ENCODE measurements at regions not wholly inside any gene's neighbourhood (a gene's known extent, or its start where the extent isn't known, plus 50 kb on each side); places are given as distances from the start of the nearest gene placed in this dataset.

DNA sequence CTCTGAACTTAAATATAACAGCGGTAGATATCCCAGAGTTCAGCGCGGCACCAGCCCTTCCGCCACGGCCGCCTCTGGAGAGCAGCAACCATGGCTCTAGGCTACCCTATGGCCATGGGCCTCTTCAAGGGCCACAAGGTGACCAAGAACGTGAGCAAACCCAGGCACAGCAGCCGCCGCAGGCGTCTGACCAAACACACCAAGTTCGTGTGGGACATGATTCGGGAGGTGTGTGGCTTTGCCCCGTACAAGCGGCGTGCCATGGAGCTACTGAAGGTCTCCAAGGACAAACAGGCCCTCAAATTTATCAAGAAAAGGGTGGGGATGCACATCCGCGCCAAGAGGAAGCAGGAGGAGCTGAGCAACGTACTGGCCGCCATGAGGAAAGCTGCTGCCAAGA lies 229.0 kb downstream of the ACTL7B start:
- Histone ChIP-seq H3K4me3 (replicated peaks in 1 of 3; ENCODE audit: low read depth in 2 of 3, low read length in 3 of 3) (no peak overlapping the region), H3K36me3 (replicated peaks in 1 of 2; ENCODE audit: control insufficient read depth in 1 of 2, insufficient read depth in 2 of 2, low read length in 2 of 2) (no peaks in the 10 kb centered on the region), H3K9ac (ENCODE audit: insufficient read depth, low read length, poor library complexity, severe bottlenecking) (no peak overlapping the region), H3K4me2 (replicated peaks; ENCODE audit: extremely low read depth, low read length, poor library complexity, severe bottlenecking) (no peak overlapping the region), H3K79me2 (ENCODE audit: insufficient read depth, low read length) (no peaks in the 10 kb centered on the region), H3K27me3 (ENCODE audit: control insufficient read depth in 2 of 2, insufficient read depth in 2 of 2, low read length in 2 of 2) (no peaks in the 10 kb centered on the region), H4K20me1 (ENCODE audit: insufficient read depth, low read length) (no peaks in the 10 kb centered on the region), H3K9me3 (replicated peaks in 1 of 2; ENCODE audit: control insufficient read depth in 1 of 2, insufficient read depth in 1 of 2, low read length in 2 of 2) (peaks cover 0 to 5% of the 10 kb centered on the region in 2 donors), H3K27ac (ENCODE audit: low read depth in 1 of 2, low read length in 2 of 2) (no peak overlapping the region), H3K4me1 (ENCODE audit: control insufficient read depth in 1 of 2, insufficient read depth in 2 of 2, low read length in 2 of 2) (peaks cover 33 to 37% of the 10 kb centered on the region in 2 donors), H2AFZ (ENCODE audit: insufficient read depth, low read depth, low read length, poor library complexity, severe bottlenecking) (no peak overlapping the region)
- H3K36me3 Mint-ChIP-seq = peaks cover 0 to 8% of the 10 kb centered on the region in 2 donors
- WGBS (ENCODE audit: insufficient coverage) = 98% methylated on average over 15 of the region's 19 CpGs
- TF ChIP-seq, protein P1, sequence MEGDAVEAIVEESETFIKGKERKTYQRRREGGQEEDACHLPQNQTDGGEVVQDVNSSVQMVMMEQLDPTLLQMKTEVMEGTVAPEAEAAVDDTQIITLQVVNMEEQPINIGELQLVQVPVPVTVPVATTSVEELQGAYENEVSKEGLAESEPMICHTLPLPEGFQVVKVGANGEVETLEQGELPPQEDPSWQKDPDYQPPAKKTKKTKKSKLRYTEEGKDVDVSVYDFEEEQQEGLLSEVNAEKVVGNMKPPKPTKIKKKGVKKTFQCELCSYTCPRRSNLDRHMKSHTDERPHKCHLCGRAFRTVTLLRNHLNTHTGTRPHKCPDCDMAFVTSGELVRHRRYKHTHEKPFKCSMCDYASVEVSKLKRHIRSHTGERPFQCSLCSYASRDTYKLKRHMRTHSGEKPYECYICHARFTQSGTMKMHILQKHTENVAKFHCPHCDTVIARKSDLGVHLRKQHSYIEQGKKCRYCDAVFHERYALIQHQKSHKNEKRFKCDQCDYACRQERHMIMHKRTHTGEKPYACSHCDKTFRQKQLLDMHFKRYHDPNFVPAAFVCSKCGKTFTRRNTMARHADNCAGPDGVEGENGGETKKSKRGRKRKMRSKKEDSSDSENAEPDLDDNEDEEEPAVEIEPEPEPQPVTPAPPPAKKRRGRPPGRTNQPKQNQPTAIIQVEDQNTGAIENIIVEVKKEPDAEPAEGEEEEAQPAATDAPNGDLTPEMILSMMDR (IDR thresholded peaks at IDR 0.05) = no peak
- H3K4me3 Mint-ChIP-seq = no peak overlapping the region
- intact Hi-C loops (cut with micrococcal nuclease) = no loop called here
- H3K27me3 Mint-ChIP-seq (ENCODE audit: low read depth in 3 of 3) = peaks cover 0 to 2% (median 0%) of the 10 kb centered on the region in 3 donors
- H3K4me1 Mint-ChIP-seq = peaks cover 47% of the 10 kb centered on the region
- no peak for DNase-seq
- peak overlapping the region in 1 of 7 donors; percentile 3 for H3K27ac Mint-ChIP-seq
- peaks cover 0 to 16% (median 5%) of the 10 kb centered on the region in 7 donors for H3K9me3 Mint-ChIP-seq

DNA sequence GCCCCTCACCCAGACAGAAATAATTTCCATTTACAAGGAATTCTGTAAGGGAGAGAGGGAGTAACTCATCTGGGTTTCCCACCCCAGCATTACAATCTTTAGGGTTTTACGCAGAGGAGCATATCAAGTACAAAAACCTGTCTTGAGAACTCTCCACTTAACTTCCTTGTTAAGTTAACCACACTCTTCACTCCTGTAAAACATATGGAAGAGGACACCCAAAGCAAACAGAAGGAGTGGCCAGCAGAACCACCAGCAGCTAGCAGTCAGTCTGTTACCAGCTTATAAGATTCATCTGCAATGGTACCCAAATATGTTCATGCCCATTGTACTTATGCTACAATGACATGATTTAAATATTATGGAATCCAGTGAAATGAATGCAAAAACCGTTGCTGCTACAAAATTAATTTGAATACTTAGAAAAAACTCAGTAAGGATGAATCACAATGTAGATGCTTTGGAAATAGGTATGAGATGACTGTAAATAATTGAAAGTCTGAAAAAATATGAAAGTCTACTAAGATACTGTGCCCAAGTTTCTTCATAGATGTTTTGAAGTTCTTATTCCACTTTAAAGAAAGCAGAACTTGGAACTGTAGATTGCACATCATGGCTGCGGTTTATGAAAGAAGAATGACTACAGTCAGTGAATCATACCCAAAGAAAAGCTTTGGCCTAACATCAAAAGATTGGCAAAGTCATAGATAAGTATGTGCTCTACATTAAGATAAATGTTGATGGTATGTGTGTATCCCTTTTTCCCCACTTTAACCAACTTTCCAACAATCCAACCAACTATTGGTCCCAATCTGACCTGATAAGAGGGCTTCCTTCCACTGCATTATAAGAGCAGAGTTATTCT lies 233.6 kb downstream of the ACTL7B start:
- Histone ChIP-seq H3K9ac (ENCODE audit: insufficient read depth, low read length, poor library complexity, severe bottlenecking) (no peak overlapping the region), H4K20me1 (ENCODE audit: insufficient read depth, low read length) (no peaks in the 10 kb centered on the region), H2AFZ (ENCODE audit: insufficient read depth, low read depth, low read length, poor library complexity, severe bottlenecking) (no peak overlapping the region), H3K27ac (ENCODE audit: low read depth in 1 of 2, low read length in 2 of 2) (peak overlapping the region; percentile 55 to 87), H3K9me3 (replicated peaks in 1 of 2; ENCODE audit: control insufficient read depth in 1 of 2, insufficient read depth in 1 of 2, low read length in 2 of 2) (peaks cover 0 to 5% of the 10 kb centered on the region in 2 donors), H3K79me2 (ENCODE audit: insufficient read depth, low read length) (no peaks in the 10 kb centered on the region), H3K4me1 (ENCODE audit: control insufficient read depth in 1 of 2, insufficient read depth in 2 of 2, low read length in 2 of 2) (peaks cover 47 to 50% of the 10 kb centered on the region in 2 donors), H3K4me3 (replicated peaks in 1 of 3; ENCODE audit: low read depth in 2 of 3, low read length in 3 of 3) (peak overlapping the region in 1 of 3 experiments; percentile 26), H3K36me3 (replicated peaks in 1 of 2; ENCODE audit: control insufficient read depth in 1 of 2, insufficient read depth in 2 of 2, low read length in 2 of 2) (no peaks in the 10 kb centered on the region), H3K27me3 (ENCODE audit: control insufficient read depth in 2 of 2, insufficient read depth in 2 of 2, low read length in 2 of 2) (no peaks in the 10 kb centered on the region), H3K4me2 (replicated peaks; ENCODE audit: extremely low read depth, low read length, poor library complexity, severe bottlenecking) (peak overlapping the region; percentile 25)
- Mint-ChIP-seq H3K27ac (peak overlapping the region; percentile 91 to 97 (median 94)), H3K9me3 (peaks cover 1 to 8% (median 5%) of the 10 kb centered on the region in 7 donors), H3K4me3 (peak overlapping the region in 1 of 2 donors; percentile 67), H3K4me1 (peaks cover 52% of the 10 kb centered on the region), H3K27me3 (ENCODE audit: low read depth in 3 of 3) (peaks cover 0 to 2% (median 2%) of the 10 kb centered on the region in 3 donors), H3K36me3 (peaks cover 0 to 4% of the 10 kb centered on the region in 2 donors)
- intact Hi-C loops (cut with micrococcal nuclease) = loop anchor here (5.0 kb wide), 2 partner anchors 40 to 1135 kb away; partner anchors contain the start of gene KLF4 (in 1 of the 2)
- DNase-seq = peak; percentile 86 to 97 (median 90)
- TF ChIP-seq, protein P1 (IDR thresholded peaks at IDR 0.05) = no peak
- no CpG with 5 or more reads among the region's 3 CpGs for WGBS (ENCODE audit: insufficient coverage)

Data from CD14-positive monocyte (primary cell).